ENCODE measurements at regions not wholly inside any gene's neighbourhood (a gene's known extent, or its start where the extent isn't known, plus 50 kb on each side); places are given as distances from the start of the nearest gene placed in this dataset.
"Not testable (repeated sequence)": the region's sequence is repeated elsewhere in the genome, so short reads cannot be mapped to it uniquely, and the experiment has no call there.

- H3K27me3 ChIP-seq (ENCODE audit: insufficient read depth, low read length), result no peaks in the 10 kb centered on the region
- H3K9me3 Mint-ChIP-seq, result peaks cover 0 to 6% (median under 1%) of the 10 kb centered on the region in 8 donors
- H3K9me3 ChIP-seq (ENCODE audit: control insufficient read depth in 1 of 2, low read length in 2 of 2), result no peaks in the 10 kb centered on the region
- DNase-seq, result no peak
- H3K4me3 Mint-ChIP-seq, result no peak overlapping the region
- no peaks in the 10 kb centered on the region for H3K27me3 Mint-ChIP-seq
- POLR2A ChIA-PET (ENCODE audit: partially characterized antibody), result no interaction called here
- intact Hi-C loops (cut with micrococcal nuclease), result no loop called here
- no peak overlapping the region for H3K4me3 ChIP-seq (ENCODE audit: low read length in 2 of 2)
- H3K36me3 ChIP-seq (ENCODE audit: insufficient read depth, low read length), result no peaks in the 10 kb centered on the region
- H3K36me3 Mint-ChIP-seq, result no peaks in the 10 kb centered on the region
- no peak overlapping the region for H3K27ac Mint-ChIP-seq
- H3K27ac ChIP-seq (ENCODE audit: low read depth, low read length), result no peak overlapping the region
- no peaks in the 10 kb centered on the region for H3K4me1 Mint-ChIP-seq
- H3K4me1 ChIP-seq (ENCODE audit: insufficient read depth, low read length), result no peaks in the 10 kb centered on the region
- CTCF ChIA-PET (ENCODE audit: partially characterized antibody), result no interaction called here
Observed at GRCh38 chr6:67792996-67793395, 842.1 kb upstream of the ADGRB3 start.

GRCh38 chr6:67790569-67790968 is 844.5 kb upstream of the ADGRB3 start:
- Histone ChIP-seq H3K36me3 (ENCODE audit: insufficient read depth, low read length) (no peaks in the 10 kb centered on the region), H3K4me3 (ENCODE audit: low read length in 2 of 2) (no peak overlapping the region), H3K27me3 (ENCODE audit: insufficient read depth, low read length) (no peaks in the 10 kb centered on the region), H3K27ac (ENCODE audit: low read depth, low read length) (no peak overlapping the region), H3K9me3 (ENCODE audit: control insufficient read depth in 1 of 2, low read length in 2 of 2) (no peaks in the 10 kb centered on the region), H3K4me1 (ENCODE audit: insufficient read depth, low read length) (no peaks in the 10 kb centered on the region)
- H3K9me3 Mint-ChIP-seq, result peaks cover 0 to 5% (median 0%) of the 10 kb centered on the region in 8 donors
- H3K27me3 Mint-ChIP-seq, result no peaks in the 10 kb centered on the region
- H3K27ac Mint-ChIP-seq, result no peak overlapping the region
- ChIA-PET CTCF (ENCODE audit: partially characterized antibody) (no interaction called here), POLR2A (ENCODE audit: partially characterized antibody) (no interaction called here)
- no peaks in the 10 kb centered on the region for H3K36me3 Mint-ChIP-seq
- no peak for DNase-seq
- H3K4me3 Mint-ChIP-seq, result no peak overlapping the region
- no peaks in the 10 kb centered on the region for H3K4me1 Mint-ChIP-seq
- intact Hi-C loops (cut with micrococcal nuclease), result no loop called here

DNA sequence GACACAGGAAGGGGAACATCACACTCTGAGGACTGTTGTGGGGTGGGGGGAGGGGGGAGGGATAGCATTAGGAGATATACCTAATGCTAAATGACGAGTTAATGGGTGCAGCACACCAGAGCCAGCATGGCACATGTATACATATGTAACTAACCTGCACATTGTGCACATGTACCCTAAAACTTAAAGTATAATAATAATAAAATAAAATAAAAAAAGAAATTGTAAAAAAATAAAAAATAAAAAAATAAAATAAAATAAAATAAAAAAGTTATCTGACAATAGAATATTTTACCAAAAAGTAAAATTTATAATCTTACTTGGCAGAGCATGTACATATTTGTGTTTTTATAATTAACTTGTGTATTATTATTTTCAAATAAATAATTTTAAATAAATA is 848.0 kb upstream of the ADGRB3 start:
- intact Hi-C loops (cut with micrococcal nuclease); H3K36me3 Mint-ChIP-seq; H3K9me3 ChIP-seq (ENCODE audit: control insufficient read depth in 1 of 2, low read length in 2 of 2); H3K36me3 ChIP-seq (ENCODE audit: insufficient read depth, low read length); H3K27me3 ChIP-seq (ENCODE audit: insufficient read depth, low read length); H3K4me3 ChIP-seq (ENCODE audit: low read length in 2 of 2); H3K9me3 Mint-ChIP-seq; H3K4me1 ChIP-seq (ENCODE audit: insufficient read depth, low read length); H3K27me3 Mint-ChIP-seq; H3K4me3 Mint-ChIP-seq; H3K4me1 Mint-ChIP-seq; H3K27ac ChIP-seq (ENCODE audit: low read depth, low read length); H3K27ac Mint-ChIP-seq; DNase-seq; CTCF ChIA-PET (ENCODE audit: partially characterized antibody); POLR2A ChIA-PET (ENCODE audit: partially characterized antibody): not testable (repeated sequence)

DNA sequence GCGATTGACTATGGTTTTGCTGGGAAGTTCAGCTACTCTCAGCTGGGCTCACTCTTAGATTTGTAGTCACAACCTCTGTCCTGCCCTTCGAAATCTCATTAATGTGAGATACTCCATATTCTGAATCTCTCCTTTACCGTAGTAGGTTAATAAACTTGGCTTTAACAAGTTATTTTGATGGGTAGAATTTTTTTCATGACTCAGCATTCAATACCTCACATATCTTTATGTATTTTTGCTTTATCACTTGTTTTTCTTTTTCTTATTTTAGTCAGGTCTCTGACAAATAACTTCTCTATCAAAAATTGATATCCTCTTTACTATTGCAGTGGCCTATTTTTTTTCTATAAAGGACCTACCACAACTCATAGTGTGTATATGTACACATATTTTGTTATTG is 855.2 kb upstream of the ADGRB3 start:
- intact Hi-C loops (cut with micrococcal nuclease), result no loop called here
- Histone ChIP-seq H3K4me1 (ENCODE audit: insufficient read depth, low read length) (no peaks in the 10 kb centered on the region), H3K9me3 (ENCODE audit: control insufficient read depth in 1 of 2, low read length in 2 of 2) (no peaks in the 10 kb centered on the region), H3K4me3 (ENCODE audit: low read length in 2 of 2) (no peak overlapping the region), H3K36me3 (ENCODE audit: insufficient read depth, low read length) (no peaks in the 10 kb centered on the region), H3K27ac (ENCODE audit: low read depth, low read length) (no peak overlapping the region), H3K27me3 (ENCODE audit: insufficient read depth, low read length) (no peaks in the 10 kb centered on the region)
- ChIA-PET POLR2A (ENCODE audit: partially characterized antibody) (no interaction called here), CTCF (ENCODE audit: partially characterized antibody) (no interaction called here)
- Mint-ChIP-seq H3K27me3 (no peaks in the 10 kb centered on the region), H3K9me3 (peaks cover 0 to 11% (median 3%) of the 10 kb centered on the region in 8 donors), H3K36me3 (no peaks in the 10 kb centered on the region), H3K27ac (no peak overlapping the region), H3K4me1 (no peaks in the 10 kb centered on the region), H3K4me3 (no peak overlapping the region)
- no peak for DNase-seq

DNA sequence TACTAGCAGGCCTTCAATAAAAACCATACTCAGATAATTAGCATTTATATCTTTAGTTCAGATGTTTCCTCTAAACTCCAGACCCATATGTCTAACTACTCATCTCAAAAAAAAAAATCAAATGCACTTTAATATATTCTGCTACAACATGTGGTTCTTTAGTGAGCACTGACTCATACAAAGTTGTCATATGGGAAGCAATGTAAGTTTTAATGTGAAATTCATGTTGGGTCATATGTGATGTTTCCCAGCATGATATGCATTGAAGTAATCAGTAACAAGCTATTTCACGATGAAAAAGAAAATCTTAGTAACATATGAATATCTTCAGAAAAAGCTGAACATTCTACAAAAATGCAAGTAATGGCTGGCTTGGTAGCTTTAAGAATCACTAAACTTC is 859.7 kb upstream of the ADGRB3 start:
- H3K27me3 ChIP-seq (ENCODE audit: insufficient read depth, low read length), result no peaks in the 10 kb centered on the region
- ChIA-PET POLR2A (ENCODE audit: partially characterized antibody) (no interaction called here), CTCF (ENCODE audit: partially characterized antibody) (no interaction called here)
- no peak overlapping the region for H3K27ac ChIP-seq (ENCODE audit: low read depth, low read length)
- Mint-ChIP-seq H3K4me1 (no peaks in the 10 kb centered on the region), H3K9me3 (peaks cover 0 to 15% (median 1%) of the 10 kb centered on the region in 8 donors), H3K27me3 (no peaks in the 10 kb centered on the region), H3K27ac (no peak overlapping the region), H3K4me3 (no peak overlapping the region), H3K36me3 (no peaks in the 10 kb centered on the region)
- intact Hi-C loops (cut with micrococcal nuclease), result no loop called here
- no peaks in the 10 kb centered on the region for H3K36me3 ChIP-seq (ENCODE audit: insufficient read depth, low read length)
- no peak overlapping the region for H3K4me3 ChIP-seq (ENCODE audit: low read length in 2 of 2)
- no peak for DNase-seq
- no peaks in the 10 kb centered on the region for H3K9me3 ChIP-seq (ENCODE audit: control insufficient read depth in 1 of 2, low read length in 2 of 2)
- H3K4me1 ChIP-seq (ENCODE audit: insufficient read depth, low read length), result no peaks in the 10 kb centered on the region

GRCh38 chr6:67768972-67769371 is 866.1 kb upstream of the ADGRB3 start:
- intact Hi-C loops (cut with micrococcal nuclease), result no loop called here
- H3K4me1 ChIP-seq (ENCODE audit: insufficient read depth, low read length), result no peaks in the 10 kb centered on the region
- Mint-ChIP-seq H3K27me3 (no peaks in the 10 kb centered on the region), H3K9me3 (peaks cover 0 to 10% (median 5%) of the 10 kb centered on the region in 8 donors), H3K36me3 (no peaks in the 10 kb centered on the region), H3K4me1 (no peaks in the 10 kb centered on the region), H3K4me3 (no peak overlapping the region), H3K27ac (no peak overlapping the region)
- no peaks in the 10 kb centered on the region for H3K9me3 ChIP-seq (ENCODE audit: control insufficient read depth in 1 of 2, low read length in 2 of 2)
- H3K27me3 ChIP-seq (ENCODE audit: insufficient read depth, low read length), result no peaks in the 10 kb centered on the region
- POLR2A ChIA-PET (ENCODE audit: partially characterized antibody), result no interaction called here
- CTCF ChIA-PET (ENCODE audit: partially characterized antibody), result no interaction called here
- H3K36me3 ChIP-seq (ENCODE audit: insufficient read depth, low read length), result no peaks in the 10 kb centered on the region
- no peak overlapping the region for H3K27ac ChIP-seq (ENCODE audit: low read depth, low read length)
- H3K4me3 ChIP-seq (ENCODE audit: low read length in 2 of 2), result no peak overlapping the region
- no peak for DNase-seq

GRCh38 chr6:67767046-67767822 is 867.8 kb upstream of the ADGRB3 start:
- H3K4me3 ChIP-seq (ENCODE audit: low read length in 2 of 2); DNase-seq; H3K9me3 ChIP-seq (ENCODE audit: control insufficient read depth in 1 of 2, low read length in 2 of 2); intact Hi-C loops (cut with micrococcal nuclease); H3K4me3 Mint-ChIP-seq; H3K27ac ChIP-seq (ENCODE audit: low read depth, low read length); H3K27me3 ChIP-seq (ENCODE audit: insufficient read depth, low read length); H3K4me1 Mint-ChIP-seq; CTCF ChIA-PET (ENCODE audit: partially characterized antibody); H3K4me1 ChIP-seq (ENCODE audit: insufficient read depth, low read length); POLR2A ChIA-PET (ENCODE audit: partially characterized antibody); H3K27me3 Mint-ChIP-seq; H3K9me3 Mint-ChIP-seq; H3K36me3 ChIP-seq (ENCODE audit: insufficient read depth, low read length); H3K36me3 Mint-ChIP-seq; H3K27ac Mint-ChIP-seq: not testable (repeated sequence)

GRCh38 chr6:67766057-67766456 is 869.0 kb upstream of the ADGRB3 start:
- Mint-ChIP-seq H3K27ac (no peak overlapping the region), H3K27me3 (no peaks in the 10 kb centered on the region)
- intact Hi-C loops (cut with micrococcal nuclease), result no loop called here

More at GRCh38 chr6:67766057-67766456, 869.0 kb upstream of the ADGRB3 start:
- ChIA-PET CTCF (ENCODE audit: partially characterized antibody) (no interaction called here), POLR2A (ENCODE audit: partially characterized antibody) (no interaction called here)
- H3K27me3 ChIP-seq (ENCODE audit: insufficient read depth, low read length), result no peaks in the 10 kb centered on the region
- no peaks in the 10 kb centered on the region for H3K4me1 ChIP-seq (ENCODE audit: insufficient read depth, low read length)
- H3K27ac ChIP-seq (ENCODE audit: low read depth, low read length), result no peak overlapping the region
- no peaks in the 10 kb centered on the region for H3K9me3 ChIP-seq (ENCODE audit: control insufficient read depth in 1 of 2, low read length in 2 of 2)
- no peaks in the 10 kb centered on the region for H3K36me3 ChIP-seq (ENCODE audit: insufficient read depth, low read length)
- peaks cover 0 to 7% (median 4%) of the 10 kb centered on the region in 8 donors for H3K9me3 Mint-ChIP-seq
- H3K4me1 Mint-ChIP-seq, result no peaks in the 10 kb centered on the region
- no peak overlapping the region for H3K4me3 ChIP-seq (ENCODE audit: low read length in 2 of 2)
- DNase-seq, result no peak
- H3K4me3 Mint-ChIP-seq, result no peak overlapping the region
- H3K36me3 Mint-ChIP-seq, result no peaks in the 10 kb centered on the region
